ENCODE measurements at regions not wholly inside any gene's neighbourhood (a gene's known extent, or its start where the extent isn't known, plus 50 kb on each side); places are given as distances from the start of the nearest gene placed in this dataset.

- H3K36me3 ChIP-seq, result no peaks in the 10 kb centered on the region
- no peaks in the 10 kb centered on the region for H3K4me1 ChIP-seq
- H3K9me3 ChIP-seq, result no peaks in the 10 kb centered on the region
- TF ChIP-seq EP300 (IDR thresholded peaks at IDR 0.05) (no peak), CTCF (IDR thresholded peaks at IDR 0.05) (no peak)
- 50 to 79% methylated on average over 1 to 2 of the region's 2 CpGs for WGBS, 2 donors (ENCODE audit: low coverage in 1 of 2)
- H3K27ac ChIP-seq, result no peak overlapping the region
- no peak overlapping the region for H3K4me3 ChIP-seq
- H3K27me3 ChIP-seq, result no peaks in the 10 kb centered on the region
- ATAC-seq, result no peak
These were observed 866.3 kb upstream of the PCDH7 start for GRCh38 chr4:29853833-29854232.

- Histone ChIP-seq H3K27me3 (no peaks in the 10 kb centered on the region), H3K4me3 (no peak overlapping the region), H3K9me3 (no peaks in the 10 kb centered on the region), H3K36me3 (no peaks in the 10 kb centered on the region), H3K27ac (no peak overlapping the region), H3K4me1 (no peaks in the 10 kb centered on the region)
- no peak for TF ChIP-seq POLR2A (IDR thresholded peaks at IDR 0.05)
- no peak for TF ChIP-seq EP300 (IDR thresholded peaks at IDR 0.05)
- TF ChIP-seq CTCF (IDR thresholded peaks at IDR 0.05), result no peak
- TF ChIP-seq POLR2AphosphoS5 (IDR thresholded peaks at IDR 0.05), result no peak
- ATAC-seq, result no peak
- WGBS, 2 donors (ENCODE audit: low coverage in 1 of 2), result 57 to 86% methylated on average over 1 of the region's 1 CpG
These were observed 858.9 kb upstream of the PCDH7 start for GRCh38 chr4:29861307-29861706.

GRCh38 chr4:29867412-29867811 is 852.8 kb upstream of the PCDH7 start:
- no peak for TF ChIP-seq CTCF (IDR thresholded peaks at IDR 0.05)
- no peak for TF ChIP-seq POLR2A (IDR thresholded peaks at IDR 0.05)
- TF ChIP-seq EP300 (IDR thresholded peaks at IDR 0.05), result no peak
- TF ChIP-seq POLR2AphosphoS5 (IDR thresholded peaks at IDR 0.05), result no peak
- Histone ChIP-seq H3K4me1 (no peaks in the 10 kb centered on the region), H3K9me3 (peaks cover 0 to 14% (median 0%) of the 10 kb centered on the region in 3 donors), H3K27ac (no peak overlapping the region), H3K27me3 (no peaks in the 10 kb centered on the region), H3K4me3 (no peak overlapping the region), H3K36me3 (no peaks in the 10 kb centered on the region)
- 19 to 40% methylated on average over 1 of the region's 1 CpG for WGBS, 2 donors (ENCODE audit: low coverage in 1 of 2)
- no peak for ATAC-seq

GRCh38 chr4:29900336-29900735 is 819.8 kb upstream of the PCDH7 start:
- no peak overlapping the region for H3K27ac ChIP-seq
- H3K9me3 ChIP-seq, result no peaks in the 10 kb centered on the region
- 95 to 100% methylated on average over 3 of the region's 3 CpGs for WGBS, 2 donors (ENCODE audit: low coverage in 1 of 2)
- TF ChIP-seq CTCF (IDR thresholded peaks at IDR 0.05), result no peak
- no peak for TF ChIP-seq POLR2A (IDR thresholded peaks at IDR 0.05)
- TF ChIP-seq EP300 (IDR thresholded peaks at IDR 0.05), result no peak
- TF ChIP-seq POLR2AphosphoS5 (IDR thresholded peaks at IDR 0.05), result no peak
- H3K27me3 ChIP-seq, result no peaks in the 10 kb centered on the region
- no peak overlapping the region for H3K4me3 ChIP-seq
- no peaks in the 10 kb centered on the region for H3K36me3 ChIP-seq
- H3K4me1 ChIP-seq, result no peaks in the 10 kb centered on the region
- no peak for ATAC-seq

- Histone ChIP-seq H3K4me3 (no peak overlapping the region), H3K36me3 (no peaks in the 10 kb centered on the region), H3K9me3 (no peaks in the 10 kb centered on the region), H3K27me3 (no peaks in the 10 kb centered on the region), H3K4me1 (no peaks in the 10 kb centered on the region), H3K27ac (no peak overlapping the region)
- TF ChIP-seq POLR2A (IDR thresholded peaks at IDR 0.05) (no peak), CTCF (IDR thresholded peaks at IDR 0.05) (no peak), POLR2AphosphoS5 (IDR thresholded peaks at IDR 0.05) (no peak), EP300 (IDR thresholded peaks at IDR 0.05) (no peak)
- WGBS, 2 donors (ENCODE audit: low coverage in 1 of 2), result 60 to 79% methylated on average over 1 to 2 of the region's 2 CpGs
- no peak for ATAC-seq
These were observed 811.9 kb upstream of the PCDH7 start for GRCh38 chr4:29908276-29908675.
